GM23248 (cell line): ENCODE measurements at regions not wholly inside any gene's neighbourhood (a gene's known extent, or its start where the extent isn't known, plus 50 kb on each side); places are given as distances from the start of the nearest gene placed in this dataset.

ENCODE experiments used
- EZH2 ChIP-seq: fragments of 200-600 bp; sonication (generic); IDR thresholded peaks from 2 replicates; pipeline ENCODE4 v1.6.1; 2018; ENCODE audit warnings: antibody characterized with exemption, mild to moderate bottlenecking; ENCODE audit not compliant: insufficient read depth, poor library complexity, severe bottlenecking
- EZH2phosphoT487 ChIP-seq: fragments of 200-600 bp; sonication (generic); IDR thresholded peaks from 2 replicates; pipeline ENCODE4 v1.6.1; 2018; ENCODE audit warnings: antibody characterized with exemption, moderate library complexity, mild to moderate bottlenecking, low read depth; ENCODE audit not compliant: insufficient read depth

GRCh38 chr3:162130582-162130981, 634.0 kb downstream of the OTOL1 start:
- TF ChIP-seq EZH2phosphoT487 (no peak), EZH2 (no peak)
